ENCODE measurements at regions not wholly inside any gene's neighbourhood (a gene's known extent, or its start where the extent isn't known, plus 50 kb on each side); places are given as distances from the start of the nearest gene placed in this dataset.

DNA sequence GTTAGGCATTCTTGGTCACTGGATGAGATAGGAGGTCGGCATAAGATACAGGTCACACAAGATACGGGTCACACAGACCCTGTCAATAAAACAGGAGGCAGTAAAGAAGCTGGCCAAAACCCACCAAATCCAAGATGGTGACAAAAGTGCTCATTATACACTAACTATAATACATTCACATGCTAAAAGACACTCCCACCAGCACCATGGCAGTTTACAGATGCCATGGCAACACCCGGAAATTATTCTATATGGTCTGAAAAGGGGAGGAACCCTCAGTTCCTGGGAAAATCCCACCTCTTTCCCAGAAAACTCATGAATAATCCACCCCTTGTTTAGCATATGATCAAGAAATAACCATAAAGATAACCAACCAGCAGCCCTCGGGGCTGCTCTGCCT, 56.0 kb upstream of the PTPRM start:
- no peak overlapping the region for H3K27ac ChIP-seq (ENCODE audit: low read length)
- TF ChIP-seq, protein P1, sequence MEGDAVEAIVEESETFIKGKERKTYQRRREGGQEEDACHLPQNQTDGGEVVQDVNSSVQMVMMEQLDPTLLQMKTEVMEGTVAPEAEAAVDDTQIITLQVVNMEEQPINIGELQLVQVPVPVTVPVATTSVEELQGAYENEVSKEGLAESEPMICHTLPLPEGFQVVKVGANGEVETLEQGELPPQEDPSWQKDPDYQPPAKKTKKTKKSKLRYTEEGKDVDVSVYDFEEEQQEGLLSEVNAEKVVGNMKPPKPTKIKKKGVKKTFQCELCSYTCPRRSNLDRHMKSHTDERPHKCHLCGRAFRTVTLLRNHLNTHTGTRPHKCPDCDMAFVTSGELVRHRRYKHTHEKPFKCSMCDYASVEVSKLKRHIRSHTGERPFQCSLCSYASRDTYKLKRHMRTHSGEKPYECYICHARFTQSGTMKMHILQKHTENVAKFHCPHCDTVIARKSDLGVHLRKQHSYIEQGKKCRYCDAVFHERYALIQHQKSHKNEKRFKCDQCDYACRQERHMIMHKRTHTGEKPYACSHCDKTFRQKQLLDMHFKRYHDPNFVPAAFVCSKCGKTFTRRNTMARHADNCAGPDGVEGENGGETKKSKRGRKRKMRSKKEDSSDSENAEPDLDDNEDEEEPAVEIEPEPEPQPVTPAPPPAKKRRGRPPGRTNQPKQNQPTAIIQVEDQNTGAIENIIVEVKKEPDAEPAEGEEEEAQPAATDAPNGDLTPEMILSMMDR (conservative IDR thresholded peaks at IDR 0.05; ENCODE audit: low read depth, low read length), result no peak
- ATAC-seq (no peak), DNase-seq (no peak)
- no peak overlapping the region for H3K9ac ChIP-seq (ENCODE audit: low read length)
- H3K4me1 ChIP-seq (ENCODE audit: insufficient read depth, low read length), result no peaks in the 10 kb centered on the region
- H3K36me3 ChIP-seq (ENCODE audit: low read depth, low read length), result no peaks in the 10 kb centered on the region
- no peaks in the 10 kb centered on the region for H4K20me1 ChIP-seq (ENCODE audit: low read length)
- intact Hi-C loops (cut with micrococcal nuclease), result no loop called here
- BruUV-seq (replicated peaks), result no TSS peak
- CTCF ChIA-PET, result no interaction called here
- H3K9me2 ChIP-seq (replicated peaks; ENCODE audit: low read length), result no peaks in the 10 kb centered on the region
- H3F3A ChIP-seq (ENCODE audit: low read length, unreplicated experiment), result no peaks in the 10 kb centered on the region
- POLR2A ChIA-PET (ENCODE audit: unreplicated experiment), result no interaction called here
- no peak overlapping the region for H2AFZ ChIP-seq (ENCODE audit: low read length)
- no peaks in the 10 kb centered on the region for H3K9me3 ChIP-seq (ENCODE audit: low read length)
- no peak overlapping the region for H3K4me2 ChIP-seq (ENCODE audit: low read length)
- peaks cover 100% of the 10 kb centered on the region for H3K27me3 ChIP-seq (ENCODE audit: low read length)
- no peaks in the 10 kb centered on the region for H3K79me2 ChIP-seq (ENCODE audit: low read length)
- H3K4me3 ChIP-seq (ENCODE audit: low read length), result no peak overlapping the region

DNA sequence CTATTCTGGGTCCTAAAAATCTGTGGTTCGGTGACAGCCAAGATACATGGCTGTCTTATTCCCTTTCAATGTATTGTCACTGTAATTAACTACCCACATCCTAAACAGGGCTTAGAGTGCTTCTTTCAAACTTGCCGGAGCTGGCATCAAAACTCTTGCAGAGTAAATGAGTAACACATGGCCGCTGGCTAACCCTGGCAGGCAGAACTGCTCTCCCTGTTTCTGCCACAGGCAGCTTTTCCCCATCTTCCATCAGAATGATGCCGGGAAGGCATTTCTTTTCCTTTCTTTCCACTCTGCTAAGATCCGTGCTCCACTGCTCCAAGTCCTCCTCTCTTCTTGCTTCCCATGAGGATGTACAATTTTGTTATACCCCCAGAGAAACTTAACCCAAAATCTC, 54.8 kb upstream of the PTPRM start:
- no peak overlapping the region for H3K9ac ChIP-seq (ENCODE audit: low read length)
- BruUV-seq (replicated peaks), result no TSS peak
- no peak overlapping the region for H2AFZ ChIP-seq (ENCODE audit: low read length)
- TF ChIP-seq, protein P1 (conservative IDR thresholded peaks at IDR 0.05; ENCODE audit: low read depth, low read length), result no peak
- TF ChIP-seq EZH2 (IDR thresholded peaks at IDR 0.05; ENCODE audit: low read length, unreplicated experiment) (no peak), EZH2phosphoT487 (IDR thresholded peaks at IDR 0.05; ENCODE audit: borderline replicate concordance, low read length) (no peak)
- ChIA-PET CTCF (no interaction called here), POLR2A (ENCODE audit: unreplicated experiment) (no interaction called here)
- no peaks in the 10 kb centered on the region for H3K36me3 ChIP-seq (ENCODE audit: low read depth, low read length)
- no peaks in the 10 kb centered on the region for H3F3A ChIP-seq (ENCODE audit: low read length, unreplicated experiment)
- intact Hi-C loops (cut with micrococcal nuclease), result no loop called here
- H3K79me2 ChIP-seq (ENCODE audit: low read length), result no peaks in the 10 kb centered on the region
- DNase-seq (no peak), ATAC-seq (no peak)
- H3K4me1 ChIP-seq (ENCODE audit: insufficient read depth, low read length), result no peaks in the 10 kb centered on the region
- peaks cover 100% of the 10 kb centered on the region for H3K27me3 ChIP-seq (ENCODE audit: low read length)
- H3K4me3 ChIP-seq (ENCODE audit: low read length), result no peak overlapping the region
- H3K4me2 ChIP-seq (ENCODE audit: low read length), result no peak overlapping the region
- no peak overlapping the region for H3K27ac ChIP-seq (ENCODE audit: low read length)
- no peaks in the 10 kb centered on the region for H3K9me2 ChIP-seq (replicated peaks; ENCODE audit: low read length)
- H4K20me1 ChIP-seq (ENCODE audit: low read length), result no peaks in the 10 kb centered on the region
- H3K9me3 ChIP-seq (ENCODE audit: low read length), result no peaks in the 10 kb centered on the region

DNA sequence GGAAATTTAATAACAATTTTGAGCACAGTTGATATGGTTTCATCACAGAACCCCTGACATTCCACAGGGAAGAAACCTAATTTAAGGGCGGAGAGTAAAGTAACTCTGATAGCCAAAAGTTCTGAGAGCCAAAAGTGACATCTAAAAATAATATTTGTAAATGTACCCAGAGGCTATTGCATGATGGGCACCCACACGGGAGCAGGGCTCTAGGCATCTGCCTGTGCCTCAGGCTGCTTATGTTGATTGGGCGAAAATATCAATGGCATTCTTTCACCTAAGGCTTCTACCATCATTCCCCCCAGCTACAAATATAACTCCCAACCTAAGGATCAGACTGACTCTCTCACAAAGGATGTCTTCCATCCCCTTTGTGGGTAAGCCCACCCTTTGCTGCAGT, 54.1 kb upstream of the PTPRM start:
- Histone ChIP-seq H3K9me2 (replicated peaks; ENCODE audit: low read length) (no peaks in the 10 kb centered on the region), H3K36me3 (ENCODE audit: low read depth, low read length) (no peaks in the 10 kb centered on the region), H3K27ac (ENCODE audit: low read length) (no peak overlapping the region), H3K9me3 (ENCODE audit: low read length) (no peaks in the 10 kb centered on the region), H3F3A (ENCODE audit: low read length, unreplicated experiment) (no peaks in the 10 kb centered on the region), H3K4me2 (ENCODE audit: low read length) (no peak overlapping the region), H3K4me3 (ENCODE audit: low read length) (no peak overlapping the region), H3K9ac (ENCODE audit: low read length) (no peak overlapping the region), H3K79me2 (ENCODE audit: low read length) (no peaks in the 10 kb centered on the region), H2AFZ (ENCODE audit: low read length) (no peak overlapping the region), H3K27me3 (ENCODE audit: low read length) (peaks cover 100% of the 10 kb centered on the region), H4K20me1 (ENCODE audit: low read length) (no peaks in the 10 kb centered on the region), H3K4me1 (ENCODE audit: insufficient read depth, low read length) (no peaks in the 10 kb centered on the region)
- intact Hi-C loops (cut with micrococcal nuclease), result no loop called here
- TF ChIP-seq EZH2 (IDR thresholded peaks at IDR 0.05; ENCODE audit: low read length, unreplicated experiment) (no peak), EZH2phosphoT487 (IDR thresholded peaks at IDR 0.05; ENCODE audit: borderline replicate concordance, low read length) (no peak)
- TF ChIP-seq, protein P1 (conservative IDR thresholded peaks at IDR 0.05; ENCODE audit: low read depth, low read length), result no peak
- ATAC-seq (no peak), DNase-seq (no peak)
- no TSS peak for BruUV-seq (replicated peaks)
- CTCF ChIA-PET, result no interaction called here
- POLR2A ChIA-PET (ENCODE audit: unreplicated experiment), result interaction anchor here (0.6 kb wide), 1 partner anchor 38 kb away, joined by 3 read pairs; no protein-coding TSS in a partner anchor
